ENCODE measurements at regions not wholly inside any gene's neighbourhood (a gene's known extent, or its start where the extent isn't known, plus 50 kb on each side); places are given as distances from the start of the nearest gene placed in this dataset.
A peak's percentile ranks its signal among the peaks of the same experiment; 100 is the strongest.

GRCh38 chr12:46468813-46469212, 96.2 kb upstream of the SLC38A2 start:
- TF ChIP-seq CTCF (conservative IDR thresholded peaks at IDR 0.05), result no peak
- H3K27ac ChIP-seq (ENCODE audit: low read depth, low read length), result no peak overlapping the region
- no peak for DNase-seq

GRCh38 chr12:46468160-46468559, 95.6 kb upstream of the SLC38A2 start:
- Mint-ChIP-seq H3K4me1 (peaks cover 6% of the 10 kb centered on the region), H3K27ac (no peak overlapping the region), H3K9me3 (peaks cover 5% of the 10 kb centered on the region), H3K4me3 (no peak overlapping the region), H3K27me3 (ENCODE audit: insufficient read depth) (no peaks in the 10 kb centered on the region), H3K36me3 (ENCODE audit: low read depth) (no peaks in the 10 kb centered on the region)
- no peaks in the 10 kb centered on the region for H3K27me3 ChIP-seq (ENCODE audit: control insufficient read depth, insufficient read depth, low read length, poor library complexity, severe bottlenecking)
- H3K9ac ChIP-seq (ENCODE audit: extremely low read depth, low read length, poor library complexity, severe bottlenecking), result no peak overlapping the region
- no peaks in the 10 kb centered on the region for H3K36me3 ChIP-seq (ENCODE audit: control insufficient read depth, insufficient read depth, low read length)
- peaks cover 2% of the 10 kb centered on the region for H3K4me1 ChIP-seq (ENCODE audit: control insufficient read depth, insufficient read depth, low read length)
- peak; percentile 23 for TF ChIP-seq CTCF (conservative IDR thresholded peaks at IDR 0.05)
- no peak overlapping the region for H3K4me3 ChIP-seq (ENCODE audit: low read length)
- peaks cover 18% of the 10 kb centered on the region for H3K9me3 ChIP-seq (ENCODE audit: control insufficient read depth, low read length)
- 85 to 95% methylated on average over 5 to 6 of the region's 6 CpGs for WGBS, 2 experiments (ENCODE audit: insufficient coverage in 1 of 2, insufficient read length in 1 of 2)
- no peak overlapping the region for H3K27ac ChIP-seq (ENCODE audit: low read depth, low read length)
- DNase-seq, result no peak

More at GRCh38 chr12:46468813-46469212, 96.2 kb upstream of the SLC38A2 start:
- Histone ChIP-seq H3K36me3 (ENCODE audit: control insufficient read depth, insufficient read depth, low read length) (no peaks in the 10 kb centered on the region), H3K4me1 (ENCODE audit: control insufficient read depth, insufficient read depth, low read length) (peaks cover 2% of the 10 kb centered on the region), H3K4me3 (ENCODE audit: low read length) (no peak overlapping the region), H3K9me3 (ENCODE audit: control insufficient read depth, low read length) (peaks cover 18% of the 10 kb centered on the region), H3K27me3 (ENCODE audit: control insufficient read depth, insufficient read depth, low read length, poor library complexity, severe bottlenecking) (no peaks in the 10 kb centered on the region), H3K9ac (ENCODE audit: extremely low read depth, low read length, poor library complexity, severe bottlenecking) (no peak overlapping the region)
- no peaks in the 10 kb centered on the region for H3K27me3 Mint-ChIP-seq (ENCODE audit: insufficient read depth)
- no peak overlapping the region for H3K4me3 Mint-ChIP-seq
- 95 to 100% methylated on average over 1 to 4 of the region's 4 CpGs for WGBS, 2 experiments (ENCODE audit: insufficient coverage in 1 of 2, insufficient read length in 1 of 2)
- H3K27ac Mint-ChIP-seq, result no peak overlapping the region
- no peaks in the 10 kb centered on the region for H3K36me3 Mint-ChIP-seq (ENCODE audit: low read depth)
- peaks cover 5% of the 10 kb centered on the region for H3K9me3 Mint-ChIP-seq
- H3K4me1 Mint-ChIP-seq, result peaks cover 11% of the 10 kb centered on the region

- no peaks in the 10 kb centered on the region for H3K36me3 ChIP-seq (ENCODE audit: control insufficient read depth, insufficient read depth, low read length)
- TF ChIP-seq CTCF (conservative IDR thresholded peaks at IDR 0.05), result no peak
- no peak for DNase-seq
- no peaks in the 10 kb centered on the region for H3K27me3 ChIP-seq (ENCODE audit: control insufficient read depth, insufficient read depth, low read length, poor library complexity, severe bottlenecking)
- Mint-ChIP-seq H3K9me3 (peaks cover 5% of the 10 kb centered on the region), H3K27me3 (ENCODE audit: insufficient read depth) (no peaks in the 10 kb centered on the region), H3K4me1 (no peaks in the 10 kb centered on the region), H3K27ac (no peak overlapping the region), H3K36me3 (ENCODE audit: low read depth) (no peaks in the 10 kb centered on the region), H3K4me3 (no peak overlapping the region)
- peaks cover 2% of the 10 kb centered on the region for H3K4me1 ChIP-seq (ENCODE audit: control insufficient read depth, insufficient read depth, low read length)
- peaks cover 18% of the 10 kb centered on the region for H3K9me3 ChIP-seq (ENCODE audit: control insufficient read depth, low read length)
- no peak overlapping the region for H3K27ac ChIP-seq (ENCODE audit: low read depth, low read length)
- H3K4me3 ChIP-seq (ENCODE audit: low read length), result no peak overlapping the region
- H3K9ac ChIP-seq (ENCODE audit: extremely low read depth, low read length, poor library complexity, severe bottlenecking), result no peak overlapping the region
Measured at GRCh38 chr12:46465307-46465706, 92.7 kb upstream of the SLC38A2 start.
